Body of pancreas (tissue), 4 donors: ENCODE measurements at regions not wholly inside any gene's neighbourhood (a gene's known extent, or its start where the extent isn't known, plus 50 kb on each side); places are given as distances from the start of the nearest gene placed in this dataset.

Experiments used
- ATAC-seq: fragments of 150-250 bp; one replicate; pipeline ENCODE4 v1.9.1; 2016
- DNase-seq, 4 donors: peaks; one replicate each; pipeline ENCODE4 v3.0.0-alpha.2; 2019
- H3K27ac ChIP-seq, 4 donors: fragments of 200-600 bp; sonication (generic); 1 replicate in 3 of 4; 2 replicates in 1 of 4; pipeline versions ENCODE4 v1.5.1 to v1.6.1; 2016 to 2019; ENCODE audit warnings: mild to moderate bottlenecking in 1 of 4, mixed read lengths in 1 of 4, moderate library complexity in 1 of 4
- H3K27me3 ChIP-seq, 2 donors: fragments of 200-600 bp; sonication (generic); one replicate each; pipeline ENCODE4 v1.6.0; 2016; ENCODE audit warnings: mild to moderate bottlenecking in 1 of 2
- H3K36me3 ChIP-seq, 2 donors: fragments of 200-600 bp; sonication (generic); replicated peaks in 1 of 2; 2 replicates each; pipeline ENCODE4 v1.5.1; 2016; ENCODE audit warnings: low read depth in 2 of 2; ENCODE audit not compliant: insufficient read depth in 1 of 2
- H3K4me1 ChIP-seq: fragments of 200-600 bp; sonication (generic); one replicate; pipeline ENCODE4 v1.6.0; 2016
- H3K4me3 ChIP-seq, 2 donors: fragments of 200-600 bp; sonication (generic); 1 replicate in 1 of 2; 2 replicates in 1 of 2; pipeline ENCODE4 v1.5.1; 2016 to 2019
- H3K9me3 ChIP-seq, 3 donors: fragments of 200-600 bp; sonication (generic); 1 replicate in 2 of 3; 2 replicates in 1 of 3; pipeline ENCODE4 v1.5.1; 2016
- CTCF ChIP-seq, 7 experiments: fragments of 450-650 bp in 4 of 7; fragments of 200-600 bp in 3 of 7; sonication (generic) in 3 of 7; IDR thresholded peaks; one replicate each; pipeline ENCODE4 v1.5.1; 2016 to 2019; ENCODE audit warnings: antibody characterized with exemption in 7 of 7
- POLR2A ChIP-seq, 3 donors: fragments of 450-650 bp; IDR thresholded peaks; one replicate each; pipeline ENCODE4 v1.6.1; 2016; ENCODE audit warnings: antibody characterized with exemption in 3 of 3, mild to moderate bottlenecking in 2 of 3
- WGBS, 2 donors: methylation state at CpG; one replicate each; pipeline ENCODE4 v1.1.5; 2017; 5-methylcytosine and 5-hydroxymethylcytosine counted together
- intact Hi-C: fragments of 100-400 bp; cut with DNase I; formaldehyde crosslinking; loops from one replicate; pipeline ENCODE4 v1.15.1; 2023

GRCh38 chr3:101081446-101081845 lies 88.2 kb upstream of the ABI3BP start:
- intact Hi-C loops: no loop called here
- Histone ChIP-seq H3K27ac (no peak overlapping the region), H3K36me3 (no peaks in the 10 kb centered on the region), H3K27me3 (no peaks in the 10 kb centered on the region), H3K4me3 (no peak overlapping the region), H3K4me1 (no peaks in the 10 kb centered on the region), H3K9me3 (no peaks in the 10 kb centered on the region)
- 44 to 53% methylated on average over 2 of the region's 2 CpGs for WGBS, 2 donors
- DNase-seq (no peak), ATAC-seq (no peak)
- no peak for TF ChIP-seq CTCF (IDR thresholded peaks at IDR 0.05)
- TF ChIP-seq POLR2A (IDR thresholded peaks at IDR 0.05): no peak

GRCh38 chr3:101077361-101078011 lies 84.3 kb upstream of the ABI3BP start:
- no peak for ATAC-seq

GRCh38 chr3:101074518-101074917 lies 81.3 kb upstream of the ABI3BP start:
- DNase-seq (no peak), ATAC-seq (no peak)
- no peaks in the 10 kb centered on the region for H3K4me1 ChIP-seq
- no peak overlapping the region for H3K27ac ChIP-seq
- H3K36me3 ChIP-seq: no peaks in the 10 kb centered on the region
- 76 to 84% methylated on average over 2 of the region's 2 CpGs for WGBS, 2 donors
- TF ChIP-seq CTCF (IDR thresholded peaks at IDR 0.05) (no peak), POLR2A (IDR thresholded peaks at IDR 0.05) (no peak)
- intact Hi-C loops: no loop called here
- no peaks in the 10 kb centered on the region for H3K27me3 ChIP-seq
- H3K4me3 ChIP-seq: no peak overlapping the region
- no peaks in the 10 kb centered on the region for H3K9me3 ChIP-seq

More at GRCh38 chr3:101077361-101078011, 84.3 kb upstream of the ABI3BP start:
- no peak for DNase-seq
- Histone ChIP-seq H3K27me3 (no peaks in the 10 kb centered on the region), H3K36me3 (no peaks in the 10 kb centered on the region), H3K27ac (no peak overlapping the region), H3K9me3 (no peaks in the 10 kb centered on the region), H3K4me1 (no peaks in the 10 kb centered on the region), H3K4me3 (no peak overlapping the region)
- 31 to 36% methylated on average over 3 of the region's 3 CpGs for WGBS, 2 donors
- TF ChIP-seq CTCF (IDR thresholded peaks at IDR 0.05) (no peak), POLR2A (IDR thresholded peaks at IDR 0.05) (no peak)
- intact Hi-C loops: no loop called here

- peak overlapping the region in 1 of 4 donors; percentile 57 for H3K27ac ChIP-seq
- WGBS, 2 donors: 29 to 49% methylated on average over 4 of the region's 4 CpGs
- ATAC-seq (peak; percentile 70), DNase-seq (peak in 1 of 4 donors; percentile 8)
- no peaks in the 10 kb centered on the region for H3K27me3 ChIP-seq
- H3K4me1 ChIP-seq: no peaks in the 10 kb centered on the region
- intact Hi-C loops: no loop called here
- H3K4me3 ChIP-seq: no peak overlapping the region
- TF ChIP-seq CTCF (IDR thresholded peaks at IDR 0.05) (no peak), POLR2A (IDR thresholded peaks at IDR 0.05) (no peak)
- H3K36me3 ChIP-seq: no peaks in the 10 kb centered on the region
- no peaks in the 10 kb centered on the region for H3K9me3 ChIP-seq
These were observed 79.1 kb upstream of the ABI3BP start for GRCh38 chr3:101072300-101072699.

- Histone ChIP-seq H3K27me3 (no peaks in the 10 kb centered on the region), H3K36me3 (no peaks in the 10 kb centered on the region), H3K27ac (no peak overlapping the region), H3K4me1 (no peaks in the 10 kb centered on the region), H3K4me3 (no peak overlapping the region), H3K9me3 (no peaks in the 10 kb centered on the region)
- intact Hi-C loops: no loop called here
- TF ChIP-seq POLR2A (IDR thresholded peaks at IDR 0.05) (no peak), CTCF (IDR thresholded peaks at IDR 0.05) (no peak)
- DNase-seq (no peak), ATAC-seq (no peak)
These were observed 77.5 kb upstream of the ABI3BP start for GRCh38 chr3:101070799-101071121.
